ENCODE measurements at regions not wholly inside any gene's neighbourhood (a gene's known extent, or its start where the extent isn't known, plus 50 kb on each side); places are given as distances from the start of the nearest gene placed in this dataset.

GRCh38 chr10:47113907-47114500 is 186.0 kb upstream of the GDF10 start:
- H3K79me2 ChIP-seq (replicated peaks; ENCODE audit: insufficient read depth, low read length) = no peaks in the 10 kb centered on the region
- H3F3A ChIP-seq (ENCODE audit: insufficient read depth, low read length, poor library complexity, severe bottlenecking) = no peaks in the 10 kb centered on the region
- H3K9me2 ChIP-seq (ENCODE audit: insufficient read depth, low read length) = no peaks in the 10 kb centered on the region
- TF ChIP-seq EZH2 (IDR thresholded peaks at IDR 0.05; ENCODE audit: borderline replicate concordance, insufficient read depth, low read length, poor library complexity, severe bottlenecking) (no peak), TAF1 (IDR thresholded peaks at IDR 0.05; ENCODE audit: low read depth) (no peak), POLR2AphosphoS5 (IDR thresholded peaks at IDR 0.05) (no peak), RAD21 (conservative IDR thresholded peaks at IDR 0.05) (no peak), EP300 (conservative IDR thresholded peaks at IDR 0.05; ENCODE audit: poor library complexity, severe bottlenecking) (no peak), MXI1 (conservative IDR thresholded peaks at IDR 0.05; ENCODE audit: poor library complexity, severe bottlenecking) (no peak)
- TF ChIP-seq, protein P1, sequence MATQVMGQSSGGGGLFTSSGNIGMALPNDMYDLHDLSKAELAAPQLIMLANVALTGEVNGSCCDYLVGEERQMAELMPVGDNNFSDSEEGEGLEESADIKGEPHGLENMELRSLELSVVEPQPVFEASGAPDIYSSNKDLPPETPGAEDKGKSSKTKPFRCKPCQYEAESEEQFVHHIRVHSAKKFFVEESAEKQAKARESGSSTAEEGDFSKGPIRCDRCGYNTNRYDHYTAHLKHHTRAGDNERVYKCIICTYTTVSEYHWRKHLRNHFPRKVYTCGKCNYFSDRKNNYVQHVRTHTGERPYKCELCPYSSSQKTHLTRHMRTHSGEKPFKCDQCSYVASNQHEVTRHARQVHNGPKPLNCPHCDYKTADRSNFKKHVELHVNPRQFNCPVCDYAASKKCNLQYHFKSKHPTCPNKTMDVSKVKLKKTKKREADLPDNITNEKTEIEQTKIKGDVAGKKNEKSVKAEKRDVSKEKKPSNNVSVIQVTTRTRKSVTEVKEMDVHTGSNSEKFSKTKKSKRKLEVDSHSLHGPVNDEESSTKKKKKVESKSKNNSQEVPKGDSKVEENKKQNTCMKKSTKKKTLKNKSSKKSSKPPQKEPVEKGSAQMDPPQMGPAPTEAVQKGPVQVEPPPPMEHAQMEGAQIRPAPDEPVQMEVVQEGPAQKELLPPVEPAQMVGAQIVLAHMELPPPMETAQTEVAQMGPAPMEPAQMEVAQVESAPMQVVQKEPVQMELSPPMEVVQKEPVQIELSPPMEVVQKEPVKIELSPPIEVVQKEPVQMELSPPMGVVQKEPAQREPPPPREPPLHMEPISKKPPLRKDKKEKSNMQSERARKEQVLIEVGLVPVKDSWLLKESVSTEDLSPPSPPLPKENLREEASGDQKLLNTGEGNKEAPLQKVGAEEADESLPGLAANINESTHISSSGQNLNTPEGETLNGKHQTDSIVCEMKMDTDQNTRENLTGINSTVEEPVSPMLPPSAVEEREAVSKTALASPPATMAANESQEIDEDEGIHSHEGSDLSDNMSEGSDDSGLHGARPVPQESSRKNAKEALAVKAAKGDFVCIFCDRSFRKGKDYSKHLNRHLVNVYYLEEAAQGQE (IDR thresholded peaks at IDR 0.05; ENCODE audit: borderline replicate concordance) = no peak
- TF ChIP-seq, protein P2, sequence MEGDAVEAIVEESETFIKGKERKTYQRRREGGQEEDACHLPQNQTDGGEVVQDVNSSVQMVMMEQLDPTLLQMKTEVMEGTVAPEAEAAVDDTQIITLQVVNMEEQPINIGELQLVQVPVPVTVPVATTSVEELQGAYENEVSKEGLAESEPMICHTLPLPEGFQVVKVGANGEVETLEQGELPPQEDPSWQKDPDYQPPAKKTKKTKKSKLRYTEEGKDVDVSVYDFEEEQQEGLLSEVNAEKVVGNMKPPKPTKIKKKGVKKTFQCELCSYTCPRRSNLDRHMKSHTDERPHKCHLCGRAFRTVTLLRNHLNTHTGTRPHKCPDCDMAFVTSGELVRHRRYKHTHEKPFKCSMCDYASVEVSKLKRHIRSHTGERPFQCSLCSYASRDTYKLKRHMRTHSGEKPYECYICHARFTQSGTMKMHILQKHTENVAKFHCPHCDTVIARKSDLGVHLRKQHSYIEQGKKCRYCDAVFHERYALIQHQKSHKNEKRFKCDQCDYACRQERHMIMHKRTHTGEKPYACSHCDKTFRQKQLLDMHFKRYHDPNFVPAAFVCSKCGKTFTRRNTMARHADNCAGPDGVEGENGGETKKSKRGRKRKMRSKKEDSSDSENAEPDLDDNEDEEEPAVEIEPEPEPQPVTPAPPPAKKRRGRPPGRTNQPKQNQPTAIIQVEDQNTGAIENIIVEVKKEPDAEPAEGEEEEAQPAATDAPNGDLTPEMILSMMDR (IDR thresholded peaks at IDR 0.05; ENCODE audit: poor library complexity, severe bottlenecking) = no peak
- H2AFZ ChIP-seq (ENCODE audit: low read depth, low read length) = no peak overlapping the region
- H4K20me1 ChIP-seq (ENCODE audit: insufficient read depth) = no peaks in the 10 kb centered on the region
- H3K4me2 ChIP-seq (ENCODE audit: low read length) = no peak overlapping the region
- H3K27me3 ChIP-seq (ENCODE audit: insufficient read depth, low read depth, low read length) = no peaks in the 10 kb centered on the region
- H3K9ac ChIP-seq (ENCODE audit: low read length) = no peak overlapping the region
- no peaks in the 10 kb centered on the region for H3K9me3 ChIP-seq (ENCODE audit: low read length)
- H3K27ac ChIP-seq (ENCODE audit: low read length) = no peak overlapping the region
- no peaks in the 10 kb centered on the region for H3K36me3 ChIP-seq (ENCODE audit: insufficient read depth, low read length)
- H3K4me3 ChIP-seq (ENCODE audit: low read length) = no peak overlapping the region

- Histone ChIP-seq H3K79me2 (replicated peaks; ENCODE audit: insufficient read depth, low read length) (no peaks in the 10 kb centered on the region), H3F3A (ENCODE audit: insufficient read depth, low read length, poor library complexity, severe bottlenecking) (no peaks in the 10 kb centered on the region)
Observed at GRCh38 chr10:47114680-47115186, 185.3 kb upstream of the GDF10 start.

More at GRCh38 chr10:47114680-47115186, 185.3 kb upstream of the GDF10 start:
- no peaks in the 10 kb centered on the region for H3K27me3 ChIP-seq (ENCODE audit: insufficient read depth, low read depth, low read length)
- no peak overlapping the region for H3K27ac ChIP-seq (ENCODE audit: low read length)
- H3K4me2 ChIP-seq (ENCODE audit: low read length) = no peak overlapping the region
- H4K20me1 ChIP-seq (ENCODE audit: insufficient read depth) = no peaks in the 10 kb centered on the region
- no peak overlapping the region for H3K9ac ChIP-seq (ENCODE audit: low read length)
- no peaks in the 10 kb centered on the region for H3K9me3 ChIP-seq (ENCODE audit: low read length)
- H2AFZ ChIP-seq (ENCODE audit: low read depth, low read length) = no peak overlapping the region
- H3K4me3 ChIP-seq (ENCODE audit: low read length) = no peak overlapping the region
- TF ChIP-seq EP300 (conservative IDR thresholded peaks at IDR 0.05; ENCODE audit: poor library complexity, severe bottlenecking) (no peak), EZH2 (IDR thresholded peaks at IDR 0.05; ENCODE audit: borderline replicate concordance, insufficient read depth, low read length, poor library complexity, severe bottlenecking) (no peak), POLR2AphosphoS5 (IDR thresholded peaks at IDR 0.05) (no peak), RAD21 (conservative IDR thresholded peaks at IDR 0.05) (no peak)
- TF ChIP-seq, protein P1 (IDR thresholded peaks at IDR 0.05; ENCODE audit: borderline replicate concordance) = no peak
- TF ChIP-seq, protein P2 (IDR thresholded peaks at IDR 0.05; ENCODE audit: poor library complexity, severe bottlenecking) = no peak
- no peaks in the 10 kb centered on the region for H3K9me2 ChIP-seq (ENCODE audit: insufficient read depth, low read length)
- no peaks in the 10 kb centered on the region for H3K36me3 ChIP-seq (ENCODE audit: insufficient read depth, low read length)

Measured in neural cell (in vitro differentiated cells).